GM12873 (cell line): ENCODE measurements at regions not wholly inside any gene's neighbourhood (a gene's known extent, or its start where the extent isn't known, plus 50 kb on each side); places are given as distances from the start of the nearest gene placed in this dataset.
A peak's percentile ranks its signal among the peaks of the same experiment; 100 is the strongest.

Experiments used
- TF ChIP-seq, protein P1 (sequence below): IDR thresholded peaks from 2 replicates; pipeline ENCODE4 v1.5.1; 2012; ENCODE audit warnings: low read depth, mild to moderate bottlenecking, moderate library complexity, low read length, control low read depth; ENCODE audit not compliant: insufficient read depth; ENCODE audit errors: missing control alignments

DNA sequence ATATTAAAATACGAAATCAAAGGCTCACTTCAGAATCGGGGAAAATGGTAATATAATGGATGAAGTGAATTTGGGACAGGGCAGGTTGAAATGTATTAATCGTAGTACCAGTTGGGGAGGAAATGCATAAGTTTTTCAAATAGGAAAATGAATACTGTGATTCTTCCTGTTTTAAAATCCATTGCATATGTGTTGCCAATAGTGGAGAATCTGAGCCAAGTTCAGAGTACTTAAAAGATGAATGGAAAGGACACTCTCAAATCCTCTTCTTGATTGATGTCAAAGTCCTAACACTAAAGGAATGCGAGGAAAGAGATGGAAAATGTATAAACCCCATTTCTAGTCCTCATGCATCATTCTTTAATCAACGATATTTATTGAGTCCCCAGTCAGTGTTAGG lies 160.9 kb upstream of the CCNG1 start:
- TF ChIP-seq, protein P1, sequence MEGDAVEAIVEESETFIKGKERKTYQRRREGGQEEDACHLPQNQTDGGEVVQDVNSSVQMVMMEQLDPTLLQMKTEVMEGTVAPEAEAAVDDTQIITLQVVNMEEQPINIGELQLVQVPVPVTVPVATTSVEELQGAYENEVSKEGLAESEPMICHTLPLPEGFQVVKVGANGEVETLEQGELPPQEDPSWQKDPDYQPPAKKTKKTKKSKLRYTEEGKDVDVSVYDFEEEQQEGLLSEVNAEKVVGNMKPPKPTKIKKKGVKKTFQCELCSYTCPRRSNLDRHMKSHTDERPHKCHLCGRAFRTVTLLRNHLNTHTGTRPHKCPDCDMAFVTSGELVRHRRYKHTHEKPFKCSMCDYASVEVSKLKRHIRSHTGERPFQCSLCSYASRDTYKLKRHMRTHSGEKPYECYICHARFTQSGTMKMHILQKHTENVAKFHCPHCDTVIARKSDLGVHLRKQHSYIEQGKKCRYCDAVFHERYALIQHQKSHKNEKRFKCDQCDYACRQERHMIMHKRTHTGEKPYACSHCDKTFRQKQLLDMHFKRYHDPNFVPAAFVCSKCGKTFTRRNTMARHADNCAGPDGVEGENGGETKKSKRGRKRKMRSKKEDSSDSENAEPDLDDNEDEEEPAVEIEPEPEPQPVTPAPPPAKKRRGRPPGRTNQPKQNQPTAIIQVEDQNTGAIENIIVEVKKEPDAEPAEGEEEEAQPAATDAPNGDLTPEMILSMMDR: no peak

DNA sequence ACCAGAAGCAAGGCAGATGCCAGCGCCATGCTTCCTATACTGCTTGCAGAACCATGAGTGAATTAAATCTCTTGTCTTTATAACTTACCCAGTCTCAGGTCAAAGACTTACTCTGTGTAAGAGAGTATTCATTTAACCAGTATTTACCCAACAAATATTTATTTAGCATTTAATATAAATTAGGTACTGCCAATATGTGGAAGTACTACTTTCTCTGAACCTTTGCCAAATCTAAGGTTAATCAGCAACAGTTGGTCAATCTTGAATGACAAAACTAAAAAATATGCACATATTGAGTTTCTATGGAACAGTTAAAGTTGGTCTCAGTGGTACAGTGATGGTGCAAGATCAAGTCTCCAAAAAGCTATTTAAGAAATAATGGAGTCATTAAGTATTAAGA lies 155.9 kb upstream of the CCNG1 start:
- TF ChIP-seq, protein P1: no peak

DNA sequence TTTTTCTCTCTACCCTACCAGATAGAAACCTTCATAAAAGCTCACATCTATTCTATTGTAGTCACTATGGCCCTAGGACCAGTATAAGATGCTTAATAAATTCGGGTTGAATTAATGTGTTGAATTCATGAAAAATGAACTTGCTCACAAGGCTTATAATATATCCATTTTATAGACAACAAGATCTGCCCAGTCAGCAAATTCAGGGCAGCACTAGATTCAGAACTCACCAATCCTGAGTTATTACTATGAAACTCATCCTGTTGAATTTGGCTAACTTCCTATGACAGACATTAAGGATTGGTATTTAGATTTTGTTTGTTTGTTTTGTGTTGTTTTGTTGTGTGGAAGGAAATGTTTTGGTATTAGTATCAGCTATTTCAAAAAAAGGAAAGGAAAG lies 143.6 kb upstream of the CCNG1 start:
- TF ChIP-seq, protein P1: no peak

DNA sequence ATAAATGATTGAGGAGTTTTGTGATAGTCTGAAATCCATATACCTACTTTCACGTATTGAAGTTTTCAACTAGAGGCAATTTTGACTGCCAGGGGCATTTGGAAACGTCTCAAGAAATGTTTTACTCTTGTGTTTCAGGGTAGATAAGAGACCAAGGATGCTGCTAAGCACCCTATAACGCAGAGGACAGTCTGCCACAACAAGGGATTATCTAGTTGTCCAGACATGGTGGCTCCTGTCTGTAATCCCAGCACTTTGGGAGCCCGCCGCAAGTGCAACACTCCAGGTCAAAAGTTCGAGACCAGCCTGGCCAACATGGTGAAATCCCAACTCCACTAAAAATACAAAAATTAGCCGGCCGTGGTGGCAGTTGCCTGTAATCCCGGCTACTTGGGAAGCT lies 133.7 kb upstream of the CCNG1 start:
- TF ChIP-seq, protein P1: no peak

DNA sequence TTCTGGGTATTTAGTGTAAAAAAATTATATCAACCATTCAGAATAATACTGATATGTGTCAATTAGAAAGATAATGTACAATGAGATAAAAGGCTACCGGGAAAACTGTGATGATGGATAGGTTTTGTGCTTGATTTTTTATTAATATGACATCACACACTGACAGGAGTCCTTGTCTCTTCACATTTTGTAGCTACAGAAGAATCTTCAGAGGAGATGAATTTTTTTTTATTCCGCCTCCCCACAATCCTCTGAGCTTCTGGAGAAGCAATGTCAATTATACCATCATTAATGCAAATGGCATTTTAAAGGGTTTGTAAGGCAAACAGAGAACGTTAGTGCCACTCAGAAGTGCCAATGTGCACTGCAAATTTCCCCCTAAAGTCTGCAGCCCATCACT lies 131.7 kb upstream of the CCNG1 start:
- TF ChIP-seq, protein P1: no peak

DNA sequence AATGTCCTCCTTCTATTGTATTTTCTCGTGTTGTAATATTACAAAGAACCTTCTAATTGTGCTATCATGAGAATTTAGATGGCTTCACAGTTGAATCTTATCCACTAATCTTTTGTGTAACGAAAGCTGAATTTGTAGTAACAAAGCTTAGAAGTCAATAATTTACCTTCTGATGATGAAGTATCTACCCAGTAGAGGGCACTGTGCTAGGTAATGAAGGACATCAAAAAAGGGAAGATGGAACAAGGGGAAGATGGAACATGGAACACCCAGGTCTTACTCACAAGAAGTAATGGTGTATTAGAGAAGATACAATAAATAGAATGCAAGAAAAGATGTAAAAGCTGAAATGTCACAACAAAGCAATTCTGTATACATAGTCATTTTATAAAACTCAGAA lies 131.0 kb upstream of the CCNG1 start:
- TF ChIP-seq, protein P1: peak; percentile 47

DNA sequence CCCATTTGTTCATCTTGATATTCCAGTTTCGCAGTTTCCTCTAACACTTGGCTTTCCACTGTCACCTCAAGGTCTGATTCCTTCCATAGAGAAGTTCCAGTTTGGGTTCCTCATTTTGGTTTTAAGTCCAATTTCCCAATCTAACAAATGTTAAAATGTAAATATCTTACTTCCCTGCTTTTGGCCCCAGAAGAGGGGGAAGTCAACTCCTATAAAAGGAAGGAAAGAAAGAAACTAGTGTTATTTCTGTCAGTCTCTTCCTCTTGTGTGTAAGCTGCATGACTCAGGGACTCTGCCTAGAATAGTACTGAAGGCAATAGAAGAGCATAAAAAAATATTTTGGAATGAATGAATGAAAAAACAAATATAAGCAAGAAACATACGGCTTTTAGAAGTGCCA lies 127.5 kb upstream of the CCNG1 start:
- TF ChIP-seq, protein P1: no peak

DNA sequence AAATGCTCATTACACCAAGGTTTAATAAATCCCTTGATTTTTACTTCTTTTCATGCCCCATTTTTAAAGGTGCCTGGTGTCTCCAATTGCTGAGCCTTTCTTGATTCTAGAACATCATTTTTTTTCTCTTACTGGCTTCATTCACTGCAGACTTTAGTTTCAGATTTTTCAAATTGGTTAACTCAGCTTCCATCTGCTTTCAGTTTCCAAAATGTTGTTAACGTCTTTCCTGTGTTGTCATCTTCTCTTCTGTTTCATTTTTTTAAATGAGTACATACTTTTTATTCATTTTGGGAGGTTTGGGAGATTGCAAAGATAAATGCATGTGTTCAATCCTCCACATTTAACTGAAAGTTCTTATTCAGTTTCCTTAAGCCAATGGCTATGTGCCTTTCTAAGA lies 126.4 kb upstream of the CCNG1 start:
- TF ChIP-seq, protein P1: no peak
